ENCODE measurements at regions not wholly inside any gene's neighbourhood (a gene's known extent, or its start where the extent isn't known, plus 50 kb on each side); places are given as distances from the start of the nearest gene placed in this dataset.

DNA sequence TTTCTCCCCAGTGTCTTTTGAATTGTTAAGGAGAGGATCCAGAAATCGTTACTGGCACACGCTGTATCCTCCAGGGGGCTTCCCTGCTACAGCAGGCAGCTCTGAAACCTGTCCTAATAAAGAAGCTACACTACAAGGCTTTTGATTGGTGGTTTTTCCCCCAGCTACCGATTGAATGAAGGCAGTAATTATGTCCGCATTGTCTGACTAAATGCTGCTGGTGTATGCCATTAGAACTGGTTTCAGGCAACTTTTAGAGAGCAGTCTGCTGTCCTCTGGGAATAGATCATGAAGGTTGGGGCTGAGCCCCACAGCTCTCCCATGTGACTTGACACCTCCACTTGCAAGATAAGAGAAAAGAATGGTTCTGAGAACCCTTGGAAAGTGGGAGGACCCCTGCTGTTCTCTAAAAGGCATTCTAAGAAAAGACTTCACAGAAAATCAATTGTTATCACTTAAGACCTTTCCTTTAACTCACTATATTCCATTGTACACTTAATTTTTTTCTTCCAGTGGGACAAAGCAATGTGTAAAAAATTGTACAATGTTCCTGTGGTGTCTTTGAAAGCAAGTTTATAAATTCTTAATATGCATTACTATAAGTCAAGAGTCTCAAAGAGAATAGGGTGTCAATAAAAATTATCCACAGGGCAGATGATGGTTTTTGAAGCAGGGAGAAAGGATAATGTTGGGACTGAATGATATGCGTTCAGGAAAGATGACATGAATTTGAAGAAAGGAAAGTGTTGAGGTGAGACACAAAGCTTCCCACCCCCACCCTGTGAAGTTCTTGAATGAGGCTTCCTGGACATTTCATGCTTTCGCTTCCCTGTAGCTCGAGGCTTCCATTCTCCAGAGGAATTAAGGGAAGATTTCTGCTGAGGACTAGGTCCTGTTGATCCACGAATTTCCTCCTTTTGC lies 53.0 kb upstream of the DAZL start:
- TF ChIP-seq, protein P1, sequence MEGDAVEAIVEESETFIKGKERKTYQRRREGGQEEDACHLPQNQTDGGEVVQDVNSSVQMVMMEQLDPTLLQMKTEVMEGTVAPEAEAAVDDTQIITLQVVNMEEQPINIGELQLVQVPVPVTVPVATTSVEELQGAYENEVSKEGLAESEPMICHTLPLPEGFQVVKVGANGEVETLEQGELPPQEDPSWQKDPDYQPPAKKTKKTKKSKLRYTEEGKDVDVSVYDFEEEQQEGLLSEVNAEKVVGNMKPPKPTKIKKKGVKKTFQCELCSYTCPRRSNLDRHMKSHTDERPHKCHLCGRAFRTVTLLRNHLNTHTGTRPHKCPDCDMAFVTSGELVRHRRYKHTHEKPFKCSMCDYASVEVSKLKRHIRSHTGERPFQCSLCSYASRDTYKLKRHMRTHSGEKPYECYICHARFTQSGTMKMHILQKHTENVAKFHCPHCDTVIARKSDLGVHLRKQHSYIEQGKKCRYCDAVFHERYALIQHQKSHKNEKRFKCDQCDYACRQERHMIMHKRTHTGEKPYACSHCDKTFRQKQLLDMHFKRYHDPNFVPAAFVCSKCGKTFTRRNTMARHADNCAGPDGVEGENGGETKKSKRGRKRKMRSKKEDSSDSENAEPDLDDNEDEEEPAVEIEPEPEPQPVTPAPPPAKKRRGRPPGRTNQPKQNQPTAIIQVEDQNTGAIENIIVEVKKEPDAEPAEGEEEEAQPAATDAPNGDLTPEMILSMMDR (conservative IDR thresholded peaks at IDR 0.05): no peak
- TF ChIP-seq ZFX (IDR thresholded peaks at IDR 0.05): no peak
